Neural cell (in vitro differentiated cells): ENCODE measurements at regions not wholly inside any gene's neighbourhood (a gene's known extent, or its start where the extent isn't known, plus 50 kb on each side); places are given as distances from the start of the nearest gene placed in this dataset.

Experiments
- H2AFZ ChIP-seq: fragments of 200-600, 300-800 bp; sonication (generic), shearing (Covaris generic); 2 replicates; pipeline ENCODE4 v1.6.0; 2014; ENCODE audit warnings: low read depth, mild to moderate bottlenecking, antibody characterized with exemption, low read length, moderate library complexity
- H3F3A ChIP-seq: fragments of 200-600 bp; shearing (Covaris generic); 2 replicates; pipeline ENCODE4 v1.6.1; 2016; ENCODE audit warnings: mild to moderate bottlenecking, moderate library complexity, mixed read lengths, antibody characterized with exemption, low read length; ENCODE audit not compliant: insufficient read depth, poor library complexity, severe bottlenecking
- H3K27ac ChIP-seq: fragments of 200-600, 300-800 bp; sonication (generic), shearing (Covaris generic); 2 replicates; pipeline ENCODE4 v1.5.1; 2014; ENCODE audit warnings: mild to moderate bottlenecking, low read length, moderate library complexity
- H3K27me3 ChIP-seq: fragments of 300-800, 200-600 bp; sonication (generic), shearing (Covaris generic); 2 replicates; pipeline ENCODE4 v1.6.0; 2014; ENCODE audit warnings: mild to moderate bottlenecking, low read depth, low read length, moderate library complexity; ENCODE audit not compliant: insufficient read depth
- H3K36me3 ChIP-seq: fragments of 300-800, 200-600 bp; sonication (generic), shearing (Covaris generic); 2 replicates; pipeline ENCODE4 v1.5.1; 2014; ENCODE audit warnings: mild to moderate bottlenecking, antibody characterized with exemption, low read length, moderate library complexity; ENCODE audit not compliant: insufficient read depth
- H3K4me2 ChIP-seq: fragments of 300-800, 200-600 bp; sonication (generic), shearing (Covaris generic); 2 replicates; pipeline ENCODE4 v1.6.0; 2014; ENCODE audit warnings: mild to moderate bottlenecking, low read length
- H3K4me3 ChIP-seq: fragments of 300-800, 200-600 bp; sonication (generic), shearing (Covaris generic); 2 replicates; pipeline ENCODE4 v1.5.1; 2014; ENCODE audit warnings: mild to moderate bottlenecking, low read length, moderate library complexity
- H3K79me2 ChIP-seq: fragments of 200-600 bp; shearing (Covaris generic); replicated peaks from 2 replicates; pipeline ENCODE4 v1.6.0; 2014; ENCODE audit warnings: mild to moderate bottlenecking, low read length, moderate library complexity; ENCODE audit not compliant: insufficient read depth
- H3K9ac ChIP-seq: fragments of 300-800, 200-600 bp; sonication (generic), shearing (Covaris generic); 2 replicates; pipeline ENCODE4 v1.6.1; 2016; ENCODE audit warnings: mild to moderate bottlenecking, low read length, mixed read lengths
- H3K9me2 ChIP-seq: fragments of 200-600 bp; shearing (Covaris generic); 2 replicates; pipeline ENCODE4 v1.6.1; 2016; ENCODE audit warnings: mild to moderate bottlenecking, low read length, mixed read lengths; ENCODE audit not compliant: insufficient read depth
- H3K9me3 ChIP-seq: fragments of 200-600, 300-800 bp; sonication (generic), shearing (Covaris generic); 2 replicates; pipeline ENCODE4 v1.6.1; 2016; ENCODE audit warnings: mild to moderate bottlenecking, mixed run types, low read length, moderate library complexity, mixed read lengths
- H4K20me1 ChIP-seq: fragments of 200-600 bp; shearing (Covaris generic); 2 replicates; pipeline ENCODE4 v1.6.1; 2016; ENCODE audit warnings: mild to moderate bottlenecking, mixed run types; ENCODE audit not compliant: insufficient read depth
- CTCF ChIP-seq: fragments of 450-650 bp; IDR thresholded peaks from 2 replicates; pipeline ENCODE4 v1.5.1; 2014; ENCODE audit warnings: antibody characterized with exemption, mild to moderate bottlenecking, moderate library complexity; ENCODE audit not compliant: poor library complexity, severe bottlenecking
- EP300 ChIP-seq: fragments of 450-650 bp; conservative IDR thresholded peaks from 2 replicates; pipeline ENCODE4 v1.6.1; 2014; ENCODE audit warnings: antibody characterized with exemption, mild to moderate bottlenecking, moderate library complexity; ENCODE audit not compliant: poor library complexity, severe bottlenecking
- EZH2 ChIP-seq: fragments of 200-600, 300-800 bp; shearing (Covaris generic), sonication (generic); IDR thresholded peaks from 2 replicates; pipeline ENCODE4 v1.6.1; 2014; ENCODE audit warnings: antibody characterized with exemption, low read length, borderline replicate concordance, mild to moderate bottlenecking; ENCODE audit not compliant: insufficient read depth, poor library complexity, severe bottlenecking
- POLR2AphosphoS5 ChIP-seq: IDR thresholded peaks from 2 replicates; pipeline ENCODE4 v1.6.1; 2012
- RAD21 ChIP-seq: fragments of 450-650 bp; conservative IDR thresholded peaks from 2 replicates; pipeline ENCODE4 v1.6.1; 2014; ENCODE audit warnings: antibody characterized with exemption, mild to moderate bottlenecking, moderate library complexity
- REST ChIP-seq: IDR thresholded peaks from 2 replicates; pipeline ENCODE4 v1.6.1; 2012; ENCODE audit warnings: borderline replicate concordance
- SMC3 ChIP-seq: fragments of 450-650 bp; conservative IDR thresholded peaks from 2 replicates; pipeline ENCODE4 v1.6.1; 2014; ENCODE audit warnings: antibody characterized with exemption, mild to moderate bottlenecking, moderate library complexity; ENCODE audit not compliant: poor library complexity

- Histone ChIP-seq H3K9ac (no peak overlapping the region), H3K27me3 (no peaks in the 10 kb centered on the region), H3K27ac (no peak overlapping the region), H3K9me3 (no peaks in the 10 kb centered on the region), H4K20me1 (no peaks in the 10 kb centered on the region), H3K4me3 (no peak overlapping the region), H2AFZ (no peak overlapping the region), H3K4me2 (no peak overlapping the region), H3K9me2 (no peaks in the 10 kb centered on the region), H3K79me2 (no peaks in the 10 kb centered on the region), H3F3A (no peaks in the 10 kb centered on the region), H3K36me3 (no peaks in the 10 kb centered on the region)
- TF ChIP-seq REST (no peak), SMC3 (no peak)
Measured at GRCh38 chr3:163664466-163664865, 1413.8 kb downstream of the SI start.

- H3K4me2 ChIP-seq: no peak overlapping the region
- H3F3A ChIP-seq: no peaks in the 10 kb centered on the region
- no peaks in the 10 kb centered on the region for H3K9me3 ChIP-seq
- no peak overlapping the region for H3K4me3 ChIP-seq
- no peaks in the 10 kb centered on the region for H3K79me2 ChIP-seq
- H4K20me1 ChIP-seq: no peaks in the 10 kb centered on the region
- H3K36me3 ChIP-seq: no peaks in the 10 kb centered on the region
- no peak for TF ChIP-seq CTCF
- TF ChIP-seq SMC3: no peak
- TF ChIP-seq POLR2AphosphoS5: no peak
- TF ChIP-seq EZH2: no peak
- no peak for TF ChIP-seq EP300
- no peak for TF ChIP-seq REST
- TF ChIP-seq RAD21: no peak
- H3K27me3 ChIP-seq: no peaks in the 10 kb centered on the region
- no peak overlapping the region for H3K9ac ChIP-seq
- no peak overlapping the region for H2AFZ ChIP-seq
- H3K9me2 ChIP-seq: no peaks in the 10 kb centered on the region
- no peak overlapping the region for H3K27ac ChIP-seq
Measured at GRCh38 chr3:163657088-163657487, 1421.2 kb downstream of the SI start.
